H1 (cell line): ENCODE measurements at regions not wholly inside any gene's neighbourhood (a gene's known extent, or its start where the extent isn't known, plus 50 kb on each side); places are given as distances from the start of the nearest gene placed in this dataset.

Experiments used
- CTCF ChIA-PET: fragments of 300-600 bp; sonication (Branson Sonifier 250); formaldehyde crosslinking; loops from one replicate; lab custom pipeline; 2021; ENCODE audit not compliant: partially characterized antibody; lab: Charles Lee
- POLR2A ChIA-PET: fragments of 300-600 bp; sonication (Branson Sonifier 250); formaldehyde crosslinking; loops from one replicate; lab custom pipeline; 2021; ENCODE audit warnings: inconsistent platforms; ENCODE audit not compliant: partially characterized antibody; lab: Charles Lee
- DNase-seq, 2 experiments: peaks; one replicate each; pipeline versions ENCODE4 v3.0.0 to v3.0.0-alpha.2; 2010 to 2022; ENCODE audit warnings: low spot score in 2 of 2, low read depth in 1 of 2, mixed read lengths in 1 of 2
- FAIRE-seq: peaks from 2 replicates; lab custom pipeline; 2011; peaks lifted over from hg19 to GRCh38; lab: Jason Lieb, UNC
- H2AFZ ChIP-seq: 2 replicates; pipeline ENCODE4 v1.8.1; 2012; ENCODE audit warnings: low read length, inconsistent platforms
- H2AK5ac ChIP-seq: 2 replicates; pipeline ENCODE4 v1.6.1; 2013; ENCODE audit warnings: low read depth, low read length
- H2BK120ac ChIP-seq: replicated peaks from 2 replicates; pipeline ENCODE3; 2013; ENCODE audit warnings: low read depth, low read length, inconsistent platforms
- H2BK12ac ChIP-seq: 2 replicates; pipeline ENCODE4 v1.6.1; 2013; ENCODE audit warnings: low read depth, low read length
- H2BK15ac ChIP-seq: 2 replicates; pipeline ENCODE4 v1.6.1; 2013; ENCODE audit warnings: low read length
- H2BK20ac ChIP-seq: 2 replicates; pipeline ENCODE4 v1.6.1; 2013; ENCODE audit warnings: low read length
- H2BK5ac ChIP-seq: 2 replicates; pipeline ENCODE4 v1.6.1; 2013; ENCODE audit warnings: low read depth, low read length
- H3K14ac ChIP-seq: 2 replicates; pipeline ENCODE4 v1.6.1; 2013; ENCODE audit warnings: inconsistent platforms; ENCODE audit not compliant: insufficient read length
- H3K18ac ChIP-seq: 2 replicates; pipeline ENCODE4 v1.6.1; 2013; ENCODE audit warnings: low read length; ENCODE audit errors: extremely low read depth
- H3K23ac ChIP-seq: 2 replicates; pipeline ENCODE4 v1.6.1; 2013; ENCODE audit warnings: inconsistent platforms; ENCODE audit not compliant: insufficient read length
- H3K23me2 ChIP-seq: 2 replicates; pipeline ENCODE4 v1.6.1; 2013; ENCODE audit warnings: low read depth, low read length
- H3K27ac ChIP-seq: 2 replicates; pipeline ENCODE4 v1.6.1; 2011; ENCODE audit warnings: low read depth, low read length, inconsistent platforms
- H3K27me3 ChIP-seq, 4 experiments: replicated peaks in 1 of 4; 1 replicate in 1 of 4; 2 replicates in 3 of 4; pipeline versions ENCODE4 v1.6.1 to v1.8.1; 2011 to 2013; ENCODE audit warnings: low read length in 3 of 4, mild to moderate bottlenecking in 3 of 4, inconsistent platforms in 2 of 4, mixed read lengths in 2 of 4, moderate library complexity in 1 of 4; ENCODE audit not compliant: control insufficient read depth in 3 of 4, insufficient read depth in 3 of 4; ENCODE audit errors: extremely low read depth in 1 of 4
- H3K36me3 ChIP-seq, 4 experiments: 2 replicates each; pipeline versions ENCODE4 v1.6.1 to v1.8.1; 2011 to 2013; ENCODE audit warnings: mild to moderate bottlenecking in 4 of 4, low read length in 3 of 4, moderate library complexity in 2 of 4, control low read depth in 1 of 4, inconsistent platforms in 1 of 4; ENCODE audit not compliant: insufficient read depth in 4 of 4, control insufficient read depth in 2 of 4
- H3K4ac ChIP-seq: replicated peaks from 2 replicates; pipeline ENCODE3; 2013; ENCODE audit warnings: low read length, low read depth, mixed read lengths, inconsistent platforms; ENCODE audit not compliant: insufficient read length
- H3K4me1 ChIP-seq, 4 experiments: replicated peaks in 1 of 4; 1 replicate in 1 of 4; 2 replicates in 3 of 4; pipeline versions ENCODE4 v1.6.1 to v1.8.1; 2011 to 2013; ENCODE audit warnings: low read length in 3 of 4, inconsistent platforms in 2 of 4, mixed read lengths in 1 of 4; ENCODE audit not compliant: insufficient read depth in 4 of 4, control insufficient read depth in 3 of 4
- H3K4me2 ChIP-seq, 2 experiments: 2 replicates each; pipeline versions ENCODE4 v1.6.1 to v1.8.1; 2011 to 2013; ENCODE audit warnings: low read depth in 2 of 2, low read length in 2 of 2, control low read depth in 1 of 2, inconsistent platforms in 1 of 2, mild to moderate bottlenecking in 1 of 2; ENCODE audit not compliant: insufficient read depth in 1 of 2
- H3K4me3 ChIP-seq, 4 experiments: fragments of 200-600, 300-600 bp in 1 of 4; sonication (generic), shearing (Covaris generic), sonication (Bioruptor Twin) in 1 of 4; 2 replicates each; pipeline versions ENCODE4 v1.5.1 to v1.8.1; 2011 to 2016; ENCODE audit warnings: low read length in 4 of 4, low read depth in 3 of 4, control low read depth in 2 of 4, inconsistent platforms in 2 of 4, mild to moderate bottlenecking in 2 of 4, mixed read lengths in 1 of 4, moderate library complexity in 1 of 4; ENCODE audit not compliant: insufficient read depth in 2 of 4; ENCODE audit errors: extremely low read depth in 1 of 4
- H3K56ac ChIP-seq: replicated peaks from 2 replicates; pipeline ENCODE3; 2013; ENCODE audit warnings: low read depth, mild to moderate bottlenecking, mixed read lengths, low read length, inconsistent platforms; ENCODE audit not compliant: insufficient read length
- H3K79me1 ChIP-seq: 2 replicates; pipeline ENCODE4 v1.6.1; 2013; ENCODE audit warnings: low read depth, low read length, control low read depth
- H3K79me2 ChIP-seq, 2 experiments: 2 replicates each; pipeline versions ENCODE4 v1.6.1 to v1.8.1; 2012 to 2013; ENCODE audit warnings: low read length in 2 of 2, mild to moderate bottlenecking in 2 of 2, inconsistent platforms in 1 of 2; ENCODE audit not compliant: insufficient read depth in 2 of 2, control insufficient read depth in 1 of 2
- H3K9ac ChIP-seq, 4 experiments: replicated peaks in 1 of 4; 1 replicate in 1 of 4; 2 replicates in 3 of 4; pipeline versions ENCODE4 v1.6.1 to v1.8.1; 2011 to 2013; ENCODE audit warnings: low read depth in 3 of 4, low read length in 3 of 4, control low read depth in 2 of 4, mild to moderate bottlenecking in 2 of 4, moderate library complexity in 2 of 4, inconsistent platforms in 1 of 4; ENCODE audit errors: extremely low read depth in 1 of 4
- H3K9me3 ChIP-seq, 2 experiments: 2 replicates each; pipeline versions ENCODE4 v1.6.1 to v1.8.1; 2012 to 2013; ENCODE audit warnings: mild to moderate bottlenecking in 2 of 2, moderate library complexity in 2 of 2, control low read depth in 1 of 2, inconsistent platforms in 1 of 2, low read depth in 1 of 2, low read length in 1 of 2, mixed read lengths in 1 of 2; ENCODE audit not compliant: insufficient read depth in 2 of 2
- H4K20me1 ChIP-seq, 2 experiments: replicated peaks in 1 of 2; 2 replicates each; pipeline versions ENCODE3 to v1.8.1; 2011 to 2013; ENCODE audit warnings: inconsistent platforms in 2 of 2, low read length in 2 of 2, mild to moderate bottlenecking in 1 of 2; ENCODE audit not compliant: insufficient read depth in 2 of 2, control insufficient read depth in 1 of 2
- H4K5ac ChIP-seq: 2 replicates; pipeline ENCODE4 v1.6.1; 2013; ENCODE audit warnings: low read length, low read depth, mixed read lengths, inconsistent platforms; ENCODE audit not compliant: insufficient read length
- H4K8ac ChIP-seq: 2 replicates; pipeline ENCODE4 v1.8.0; 2013; ENCODE audit warnings: mild to moderate bottlenecking, moderate library complexity, low read length, inconsistent platforms; ENCODE audit not compliant: insufficient read depth; ENCODE audit errors: extremely low read depth
- H4K91ac ChIP-seq: replicated peaks from 2 replicates; pipeline ENCODE3; 2013; ENCODE audit warnings: low read length, mixed read lengths, inconsistent platforms; ENCODE audit not compliant: insufficient read length
- BACH1 ChIP-seq: IDR thresholded peaks from 2 replicates; pipeline ENCODE4 v1.6.1; 2012; ENCODE audit warnings: low read length, improper control_type of control experiment
- RXRA ChIP-seq: IDR thresholded peaks from 2 replicates; pipeline ENCODE4 v1.6.1; 2011; ENCODE audit warnings: low read depth, mild to moderate bottlenecking, low read length, moderate library complexity; ENCODE audit not compliant: insufficient read depth
- SP4 ChIP-seq: IDR thresholded peaks from 2 replicates; pipeline ENCODE4 v1.6.1; 2012; ENCODE audit warnings: low read length, inconsistent platforms
- WGBS, 2 experiments: shearing (Covaris generic) in 1 of 2; methylation state at CpG; one replicate each; pipeline versions ENCODE4 v1.1.6 to v1.1.7; 2013 to 2015; ENCODE audit warnings: low lambda C conversion rate in 2 of 2, mixed read lengths in 2 of 2, inconsistent platforms in 1 of 2, low coverage in 1 of 2, missing lambda C conversion rate in 1 of 2; ENCODE audit not compliant: insufficient replicate concordance in 2 of 2, insufficient coverage in 1 of 2, insufficient read length in 1 of 2; ENCODE audit errors: extremely low coverage in 1 of 2, missing lambda C conversion rate in 1 of 2; 5-methylcytosine and 5-hydroxymethylcytosine counted together
- TF ChIP-seq, protein P1 (sequence below), 3 experiments: IDR thresholded peaks; 1 replicate in 2 of 3; 2 replicates in 1 of 3; pipeline versions ENCODE4 v1.5.1 to v1.6.1; 2011; ENCODE audit warnings: low read length in 3 of 3, mild to moderate bottlenecking in 3 of 3, inconsistent platforms in 2 of 3, low read depth in 1 of 3, moderate library complexity in 1 of 3; ENCODE audit not compliant: insufficient read depth in 1 of 3; ENCODE audit errors: control extremely low read depth in 1 of 3
- TF ChIP-seq, protein P2 (sequence below): IDR thresholded peaks from 2 replicates; pipeline ENCODE4 v1.6.1; 2012; ENCODE audit warnings: low read length, inconsistent platforms

DNA sequence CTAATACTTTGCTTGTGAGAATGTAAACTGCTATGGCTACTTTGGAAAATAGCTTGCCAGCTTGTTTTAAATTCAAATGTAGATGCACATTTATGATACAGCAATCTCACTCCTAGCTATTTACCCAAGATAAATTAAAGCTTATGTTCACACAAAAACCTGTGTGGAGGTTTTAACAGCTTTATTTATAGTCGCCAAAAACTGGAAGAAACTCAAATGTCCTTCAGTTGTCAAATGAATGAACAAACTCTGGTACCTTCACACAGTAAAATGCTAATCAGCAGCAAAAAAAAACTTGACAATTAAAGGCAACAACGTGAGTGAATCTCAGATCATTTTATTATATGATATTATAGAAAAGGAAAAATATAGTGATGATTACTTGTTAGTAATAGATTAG lies 248.6 kb upstream of the NECTIN3 start:
- Histone ChIP-seq H2BK15ac (no peak overlapping the region), H3K9me3 (no peaks in the 10 kb centered on the region; a peak in 1 of 4 replicates), H3K4me2 (no peak overlapping the region), H2BK20ac (no peak overlapping the region), H4K20me1 (no peaks in the 10 kb centered on the region), H4K8ac (no peak overlapping the region), H2AK5ac (no peak overlapping the region), H3K36me3 (no peaks in the 10 kb centered on the region), H2BK5ac (no peak overlapping the region), H2BK120ac (no peak overlapping the region), H3K4me3 (no peak overlapping the region), H3K4ac (no peak overlapping the region), H3K79me1 (no peaks in the 10 kb centered on the region), H2AFZ (no peak overlapping the region), H3K27me3 (no peaks in the 10 kb centered on the region), H3K4me1 (no peaks in the 10 kb centered on the region), H4K91ac (no peak overlapping the region), H3K79me2 (no peaks in the 10 kb centered on the region), H3K23me2 (no peaks in the 10 kb centered on the region), H4K5ac (no peak overlapping the region), H3K9ac (no peak overlapping the region), H3K56ac (no peak overlapping the region), H3K23ac (no peak overlapping the region), H3K27ac (no peak overlapping the region), H3K14ac (no peak overlapping the region), H2BK12ac (no peak overlapping the region), H3K18ac (no peak overlapping the region)
- TF ChIP-seq, protein P1, sequence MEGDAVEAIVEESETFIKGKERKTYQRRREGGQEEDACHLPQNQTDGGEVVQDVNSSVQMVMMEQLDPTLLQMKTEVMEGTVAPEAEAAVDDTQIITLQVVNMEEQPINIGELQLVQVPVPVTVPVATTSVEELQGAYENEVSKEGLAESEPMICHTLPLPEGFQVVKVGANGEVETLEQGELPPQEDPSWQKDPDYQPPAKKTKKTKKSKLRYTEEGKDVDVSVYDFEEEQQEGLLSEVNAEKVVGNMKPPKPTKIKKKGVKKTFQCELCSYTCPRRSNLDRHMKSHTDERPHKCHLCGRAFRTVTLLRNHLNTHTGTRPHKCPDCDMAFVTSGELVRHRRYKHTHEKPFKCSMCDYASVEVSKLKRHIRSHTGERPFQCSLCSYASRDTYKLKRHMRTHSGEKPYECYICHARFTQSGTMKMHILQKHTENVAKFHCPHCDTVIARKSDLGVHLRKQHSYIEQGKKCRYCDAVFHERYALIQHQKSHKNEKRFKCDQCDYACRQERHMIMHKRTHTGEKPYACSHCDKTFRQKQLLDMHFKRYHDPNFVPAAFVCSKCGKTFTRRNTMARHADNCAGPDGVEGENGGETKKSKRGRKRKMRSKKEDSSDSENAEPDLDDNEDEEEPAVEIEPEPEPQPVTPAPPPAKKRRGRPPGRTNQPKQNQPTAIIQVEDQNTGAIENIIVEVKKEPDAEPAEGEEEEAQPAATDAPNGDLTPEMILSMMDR (IDR thresholded peaks at IDR 0.05; ENCODE audit: control extremely low read depth in 1 of 3, insufficient read depth in 1 of 3, low read depth in 1 of 3, low read length in 3 of 3) = no peak
- TF ChIP-seq, protein P2, sequence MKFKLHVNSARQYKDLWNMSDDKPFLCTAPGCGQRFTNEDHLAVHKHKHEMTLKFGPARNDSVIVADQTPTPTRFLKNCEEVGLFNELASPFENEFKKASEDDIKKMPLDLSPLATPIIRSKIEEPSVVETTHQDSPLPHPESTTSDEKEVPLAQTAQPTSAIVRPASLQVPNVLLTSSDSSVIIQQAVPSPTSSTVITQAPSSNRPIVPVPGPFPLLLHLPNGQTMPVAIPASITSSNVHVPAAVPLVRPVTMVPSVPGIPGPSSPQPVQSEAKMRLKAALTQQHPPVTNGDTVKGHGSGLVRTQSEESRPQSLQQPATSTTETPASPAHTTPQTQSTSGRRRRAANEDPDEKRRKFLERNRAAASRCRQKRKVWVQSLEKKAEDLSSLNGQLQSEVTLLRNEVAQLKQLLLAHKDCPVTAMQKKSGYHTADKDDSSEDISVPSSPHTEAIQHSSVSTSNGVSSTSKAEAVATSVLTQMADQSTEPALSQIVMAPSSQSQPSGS = no peak
- TF ChIP-seq SP4 (no peak), RXRA (no peak), BACH1 (no peak)
- ChIA-PET POLR2A (no interaction called here), CTCF (interaction anchor here (0.7 kb wide), 1 partner anchor 434 kb away, joined by 3 read pairs; no protein-coding TSS in a partner anchor)
- DNase-seq = no peak
- WGBS, 2 experiments = 80% methylated on average over 2 of the region's 2 CpGs; no CpG with 5 or more reads in 1 of the 2 experiments
- FAIRE-seq = no peak
